HepG2 (cell line): ENCODE measurements at regions not wholly inside any gene's neighbourhood (a gene's known extent, or its start where the extent isn't known, plus 50 kb on each side); places are given as distances from the start of the nearest gene placed in this dataset.

Source experiments
- CREM ChIP-seq, 2 experiments: sonication (generic) in 1 of 2; formaldehyde crosslinking in 1 of 2; IDR thresholded peaks; 2 replicates each; pipeline versions ENCODE4 v1.4.0 to v1.6.1; 2016 to 2020; ENCODE audit warnings: antibody characterized with exemption in 1 of 2, mild to moderate bottlenecking in 1 of 2, missing genetic modification reagents in 1 of 2
- HDAC6 ChIP-seq: fragments of 200-600 bp; sonication (generic); IDR thresholded peaks from 2 replicates; pipeline ENCODE4 v1.7.0; 2017; ENCODE audit warnings: mild to moderate bottlenecking, antibody characterized with exemption, low read length, low read depth
- JUN ChIP-seq: sonication (generic); formaldehyde crosslinking; IDR thresholded peaks from 2 replicates; pipeline ENCODE4 v1.4.0; 2020; ENCODE audit warnings: mild to moderate bottlenecking, missing genetic modification reagents
- KLF6 ChIP-seq: IDR thresholded peaks from 2 replicates; pipeline ENCODE4 v1.8.0; 2016; ENCODE audit warnings: missing biosample characterization, missing genetic modification reagents
- MTA1 ChIP-seq: sonication (generic); formaldehyde crosslinking; IDR thresholded peaks from 2 replicates; pipeline ENCODE4 v1.4.0; 2020; ENCODE audit warnings: missing genetic modification reagents, mild to moderate bottlenecking, borderline replicate concordance
- MXD4 ChIP-seq: IDR thresholded peaks from 2 replicates; pipeline ENCODE4 v1.6.1; 2016; ENCODE audit warnings: mild to moderate bottlenecking, missing biosample characterization, missing genetic modification reagents
- POLR2AphosphoS5 ChIP-seq: IDR thresholded peaks from 2 replicates; pipeline ENCODE4 v1.6.1; 2012; ENCODE audit warnings: low read depth, low read length
- ZKSCAN5 ChIP-seq: sonication (generic); formaldehyde crosslinking; IDR thresholded peaks from 2 replicates; pipeline ENCODE4 v1.5.1; 2020; ENCODE audit warnings: mild to moderate bottlenecking, missing genetic modification reagents
- ZNF235 ChIP-seq: sonication (generic); formaldehyde crosslinking; IDR thresholded peaks from 2 replicates; pipeline ENCODE4 v1.8.1; 2023; ENCODE audit warnings: mild to moderate bottlenecking, missing genetic modification reagents, borderline replicate concordance
- TF ChIP-seq, protein P1 (sequence below), 2 experiments: sonication (generic) in 1 of 2; formaldehyde crosslinking in 1 of 2; IDR thresholded peaks; 2 replicates each; pipeline versions ENCODE4 v1.5.1 to v1.6.1; 2011 to 2020; ENCODE audit warnings: borderline replicate concordance in 1 of 2, low read depth in 1 of 2, low read length in 1 of 2, mild to moderate bottlenecking in 1 of 2, missing genetic modification reagents in 1 of 2, moderate library complexity in 1 of 2
- TF ChIP-seq, protein P2 (sequence below): sonication (generic); formaldehyde crosslinking; IDR thresholded peaks from 2 replicates; pipeline ENCODE4 v1.4.0; 2020; ENCODE audit warnings: mild to moderate bottlenecking, missing genetic modification reagents
- TF ChIP-seq, protein P3 (sequence below): sonication (generic); formaldehyde crosslinking; IDR thresholded peaks from 2 replicates; pipeline ENCODE4 v1.5.0; 2020; ENCODE audit warnings: mild to moderate bottlenecking, missing genetic modification reagents, moderate library complexity

DNA sequence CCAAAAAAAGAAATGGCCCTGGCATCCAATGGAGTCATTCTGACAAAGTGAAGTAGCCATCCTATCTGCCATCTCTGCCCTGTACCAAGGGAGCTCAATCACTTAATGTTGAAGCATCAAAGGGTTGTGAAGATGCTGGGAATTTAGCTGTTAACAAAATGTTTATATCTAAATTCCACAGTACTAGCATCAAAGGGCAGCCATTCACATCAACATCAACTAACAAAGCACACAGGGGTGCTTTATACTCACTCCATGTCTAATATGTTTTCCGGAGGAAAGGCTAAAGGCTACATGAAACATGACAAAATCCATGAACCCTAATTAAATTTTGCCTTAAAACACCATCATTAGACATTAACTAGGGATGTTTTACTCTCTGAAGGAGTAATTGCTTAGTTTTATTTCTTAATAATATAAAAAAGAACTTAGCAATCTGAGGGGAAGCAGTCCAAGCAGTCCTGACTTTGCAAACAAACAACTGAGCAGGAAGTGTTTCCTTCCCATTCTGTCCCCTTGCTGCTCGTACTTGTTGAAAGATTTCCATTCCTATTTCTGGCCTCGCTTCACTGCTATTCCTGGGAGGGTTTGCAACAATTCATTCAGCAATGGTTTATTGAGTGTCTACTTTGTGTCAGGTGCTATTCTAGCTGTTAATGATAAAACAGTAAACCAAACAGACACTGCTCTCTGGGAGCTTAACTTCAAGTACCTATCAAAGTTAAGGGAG is 208.6 kb upstream of the SLC7A11 start:
- TF ChIP-seq, protein P1, sequence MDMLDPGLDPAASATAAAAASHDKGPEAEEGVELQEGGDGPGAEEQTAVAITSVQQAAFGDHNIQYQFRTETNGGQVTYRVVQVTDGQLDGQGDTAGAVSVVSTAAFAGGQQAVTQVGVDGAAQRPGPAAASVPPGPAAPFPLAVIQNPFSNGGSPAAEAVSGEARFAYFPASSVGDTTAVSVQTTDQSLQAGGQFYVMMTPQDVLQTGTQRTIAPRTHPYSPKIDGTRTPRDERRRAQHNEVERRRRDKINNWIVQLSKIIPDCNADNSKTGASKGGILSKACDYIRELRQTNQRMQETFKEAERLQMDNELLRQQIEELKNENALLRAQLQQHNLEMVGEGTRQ (IDR thresholded peaks at IDR 0.05; ENCODE audit: low read depth, low read length): no peak
- TF ChIP-seq, protein P1 (CRISPR knock-in tag; IDR thresholded peaks at IDR 0.05; ENCODE audit: borderline replicate concordance): no peak
- no peak for TF ChIP-seq MTA1 (CRISPR knock-in tag)
- no peak for TF ChIP-seq POLR2AphosphoS5
- no peak for TF ChIP-seq JUN (CRISPR knock-in tag)
- TF ChIP-seq HDAC6: no peak
- no peak for TF ChIP-seq ZKSCAN5 (CRISPR knock-in tag)
- TF ChIP-seq, protein P2, sequence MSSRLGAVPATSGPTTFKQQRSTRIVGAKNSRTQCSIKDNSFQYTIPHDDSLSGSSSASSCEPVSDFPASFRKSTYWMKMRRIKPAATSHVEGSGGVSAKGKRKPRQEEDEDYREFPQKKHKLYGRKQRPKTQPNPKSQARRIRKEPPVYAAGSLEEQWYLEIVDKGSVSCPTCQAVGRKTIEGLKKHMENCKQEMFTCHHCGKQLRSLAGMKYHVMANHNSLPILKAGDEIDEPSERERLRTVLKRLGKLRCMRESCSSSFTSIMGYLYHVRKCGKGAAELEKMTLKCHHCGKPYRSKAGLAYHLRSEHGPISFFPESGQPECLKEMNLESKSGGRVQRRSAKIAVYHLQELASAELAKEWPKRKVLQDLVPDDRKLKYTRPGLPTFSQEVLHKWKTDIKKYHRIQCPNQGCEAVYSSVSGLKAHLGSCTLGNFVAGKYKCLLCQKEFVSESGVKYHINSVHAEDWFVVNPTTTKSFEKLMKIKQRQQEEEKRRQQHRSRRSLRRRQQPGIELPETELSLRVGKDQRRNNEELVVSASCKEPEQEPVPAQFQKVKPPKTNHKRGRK (CRISPR knock-in tag): no peak
- TF ChIP-seq, protein P3, sequence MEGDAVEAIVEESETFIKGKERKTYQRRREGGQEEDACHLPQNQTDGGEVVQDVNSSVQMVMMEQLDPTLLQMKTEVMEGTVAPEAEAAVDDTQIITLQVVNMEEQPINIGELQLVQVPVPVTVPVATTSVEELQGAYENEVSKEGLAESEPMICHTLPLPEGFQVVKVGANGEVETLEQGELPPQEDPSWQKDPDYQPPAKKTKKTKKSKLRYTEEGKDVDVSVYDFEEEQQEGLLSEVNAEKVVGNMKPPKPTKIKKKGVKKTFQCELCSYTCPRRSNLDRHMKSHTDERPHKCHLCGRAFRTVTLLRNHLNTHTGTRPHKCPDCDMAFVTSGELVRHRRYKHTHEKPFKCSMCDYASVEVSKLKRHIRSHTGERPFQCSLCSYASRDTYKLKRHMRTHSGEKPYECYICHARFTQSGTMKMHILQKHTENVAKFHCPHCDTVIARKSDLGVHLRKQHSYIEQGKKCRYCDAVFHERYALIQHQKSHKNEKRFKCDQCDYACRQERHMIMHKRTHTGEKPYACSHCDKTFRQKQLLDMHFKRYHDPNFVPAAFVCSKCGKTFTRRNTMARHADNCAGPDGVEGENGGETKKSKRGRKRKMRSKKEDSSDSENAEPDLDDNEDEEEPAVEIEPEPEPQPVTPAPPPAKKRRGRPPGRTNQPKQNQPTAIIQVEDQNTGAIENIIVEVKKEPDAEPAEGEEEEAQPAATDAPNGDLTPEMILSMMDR (CRISPR knock-in tag): no peak
- TF ChIP-seq CREM (IDR thresholded peaks at IDR 0.05): no peak
- no peak for TF ChIP-seq CREM (CRISPR knock-in tag; IDR thresholded peaks at IDR 0.05)
- no peak for TF ChIP-seq MXD4 (CRISPR knock-in tag)
- TF ChIP-seq KLF6: no peak
- TF ChIP-seq ZNF235 (CRISPR knock-in tag): no peak
